ENCODE measurements at regions not wholly inside any gene's neighbourhood (a gene's known extent, or its start where the extent isn't known, plus 50 kb on each side); places are given as distances from the start of the nearest gene placed in this dataset.

DNA sequence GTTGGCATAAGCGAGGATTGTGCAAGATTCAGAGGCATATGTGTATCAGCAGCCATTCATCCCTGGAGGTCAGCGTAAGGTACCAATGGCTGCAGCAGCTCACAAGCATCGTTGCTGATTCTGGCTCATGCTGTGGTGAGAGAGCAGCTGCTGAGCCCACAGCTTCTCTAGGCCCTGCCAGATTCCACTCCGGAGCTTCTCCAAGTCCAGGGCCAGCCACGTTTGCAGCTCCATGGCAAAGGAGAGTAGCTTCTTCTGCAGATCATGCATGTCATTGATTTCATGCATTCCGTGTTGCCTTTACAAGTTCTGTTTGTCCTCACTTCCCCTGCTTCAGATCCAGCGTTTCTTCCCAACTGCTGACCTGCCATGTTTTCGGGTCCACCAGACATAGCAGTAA, 474.8 kb upstream of the ID4 start:
- WGBS, result 92% methylated on average over 8 of the region's 8 CpGs
- H3K27ac ChIP-seq (ENCODE audit: low read depth, low read length), result no peak overlapping the region

DNA sequence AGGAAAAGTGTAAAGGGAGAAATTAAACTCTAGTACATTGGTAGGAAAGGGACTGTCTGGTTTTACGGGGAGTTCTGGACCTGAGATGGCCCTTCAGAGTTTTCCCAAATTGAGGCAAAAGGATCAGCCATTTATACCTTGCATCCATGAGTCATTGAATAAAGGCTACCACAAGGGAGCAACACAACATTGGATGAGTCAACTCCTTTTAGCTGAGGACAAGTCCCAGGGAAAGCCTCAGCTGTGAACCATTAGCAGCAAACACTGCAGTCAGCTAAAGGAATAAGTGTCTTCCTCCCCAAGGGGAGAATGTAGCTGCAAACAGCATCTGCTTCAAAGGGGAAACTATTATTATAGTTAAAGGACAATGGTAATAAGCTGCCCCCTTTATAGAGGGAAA, 468.7 kb upstream of the ID4 start:
- no peaks in the 10 kb centered on the region for H3K36me3 ChIP-seq (ENCODE audit: insufficient read depth, low read length)
- H3K4me1 ChIP-seq (ENCODE audit: insufficient read depth, low read length), result peaks cover 30% of the 10 kb centered on the region
- WGBS, result 96% methylated on average over 1 of the region's 1 CpG
- H3K9ac ChIP-seq (ENCODE audit: low read depth, low read length), result no peak overlapping the region
- H3K4me3 ChIP-seq (ENCODE audit: low read length), result no peak overlapping the region
- no peaks in the 10 kb centered on the region for H3K9me3 ChIP-seq (ENCODE audit: insufficient read depth, low read depth, low read length)
- H3K27me3 ChIP-seq (ENCODE audit: insufficient read depth, low read length), result no peaks in the 10 kb centered on the region
- H3K27ac ChIP-seq (ENCODE audit: low read depth, low read length), result no peak overlapping the region

More for the DNA sequence above, 474.8 kb upstream of the ID4 start:
- no peaks in the 10 kb centered on the region for H3K9me3 ChIP-seq (ENCODE audit: insufficient read depth, low read depth, low read length)
- no peak overlapping the region for H3K9ac ChIP-seq (ENCODE audit: low read depth, low read length)
- H3K4me3 ChIP-seq (ENCODE audit: low read length), result no peak overlapping the region
- peaks cover under 1% of the 10 kb centered on the region; the same call in 1 of the 2 replicates for H3K4me1 ChIP-seq (ENCODE audit: insufficient read depth, low read length)
- no peaks in the 10 kb centered on the region for H3K36me3 ChIP-seq (ENCODE audit: insufficient read depth, low read length)
- no peaks in the 10 kb centered on the region for H3K27me3 ChIP-seq (ENCODE audit: insufficient read depth, low read length)

DNA sequence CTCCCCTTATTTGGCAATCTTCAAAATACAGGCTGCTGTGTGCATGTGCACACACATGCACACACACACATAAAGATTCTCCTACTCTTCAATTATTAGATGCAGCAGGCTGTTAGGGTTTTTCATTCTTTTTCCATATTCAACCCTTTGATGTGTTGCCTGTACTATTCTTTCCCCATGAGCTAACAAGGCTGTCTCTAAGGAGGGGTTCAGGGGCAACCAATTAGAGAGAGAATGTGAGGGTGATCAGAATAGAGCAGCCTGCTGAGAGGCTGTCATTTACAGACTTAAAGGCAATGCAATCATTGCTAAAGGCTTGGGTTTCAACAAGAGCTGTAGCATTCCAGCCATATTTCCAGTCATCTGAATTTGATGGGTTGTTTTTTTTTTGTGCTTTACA, 467.4 kb upstream of the ID4 start:
- peaks cover 30% of the 10 kb centered on the region for H3K4me1 ChIP-seq (ENCODE audit: insufficient read depth, low read length)
- no peaks in the 10 kb centered on the region for H3K9me3 ChIP-seq (ENCODE audit: insufficient read depth, low read depth, low read length)
- no peak overlapping the region for H3K4me3 ChIP-seq (ENCODE audit: low read length)
- no peaks in the 10 kb centered on the region for H3K36me3 ChIP-seq (ENCODE audit: insufficient read depth, low read length)
- H3K27me3 ChIP-seq (ENCODE audit: insufficient read depth, low read length), result no peaks in the 10 kb centered on the region
- no peak overlapping the region for H3K27ac ChIP-seq (ENCODE audit: low read depth, low read length)
- no peak overlapping the region for H3K9ac ChIP-seq (ENCODE audit: low read depth, low read length)

DNA sequence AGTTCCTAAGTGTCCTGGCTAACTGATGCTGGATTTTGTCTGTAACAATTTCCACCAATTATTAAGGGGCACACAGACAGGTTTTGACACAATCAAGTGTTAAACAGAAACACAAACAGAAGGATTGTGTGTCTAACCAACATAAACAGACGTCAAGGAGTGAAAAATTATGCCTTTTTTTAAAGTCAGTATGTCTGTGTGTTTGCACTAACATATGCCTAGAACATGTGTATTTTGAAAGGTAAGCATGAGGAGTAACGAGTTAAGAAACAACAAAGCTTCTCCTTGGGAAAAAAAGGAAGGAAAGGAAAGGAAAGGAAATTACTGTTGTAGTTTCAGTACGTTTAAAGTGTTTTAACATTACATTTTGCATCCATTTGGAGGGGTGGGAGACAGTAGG, 466.3 kb upstream of the ID4 start:
- Histone ChIP-seq H3K27me3 (ENCODE audit: insufficient read depth, low read length) (no peaks in the 10 kb centered on the region), H3K4me1 (ENCODE audit: insufficient read depth, low read length) (peaks cover 30% of the 10 kb centered on the region), H3K27ac (ENCODE audit: low read depth, low read length) (no peak overlapping the region), H3K4me3 (ENCODE audit: low read length) (no peak overlapping the region), H3K9ac (ENCODE audit: low read depth, low read length) (no peak overlapping the region), H3K9me3 (ENCODE audit: insufficient read depth, low read depth, low read length) (no peaks in the 10 kb centered on the region), H3K36me3 (ENCODE audit: insufficient read depth, low read length) (no peaks in the 10 kb centered on the region)
- 85% methylated on average over 3 of the region's 3 CpGs for whole genome bisulfite sequencing

DNA sequence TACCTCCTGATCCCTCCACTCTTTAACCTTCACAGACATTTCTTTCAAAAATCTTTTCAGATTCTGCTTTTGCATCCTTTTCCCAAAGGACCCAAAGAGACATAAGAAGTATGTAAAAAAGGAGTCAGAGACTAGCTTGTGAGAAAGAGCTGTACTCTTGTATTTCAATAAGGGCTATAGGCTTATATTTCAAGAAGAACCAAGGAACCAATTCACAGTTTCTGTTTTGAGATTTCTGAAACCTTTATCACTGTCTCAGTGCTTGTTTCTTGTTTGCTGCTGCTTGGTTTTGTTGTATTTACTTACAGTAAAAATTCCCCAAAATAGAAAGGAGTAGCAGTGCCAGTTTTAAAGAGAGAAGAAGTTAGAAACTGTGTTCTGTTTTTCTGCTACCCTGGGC, 461.6 kb upstream of the ID4 start:
- H3K4me3 ChIP-seq (ENCODE audit: low read length), result no peak overlapping the region
- H3K9ac ChIP-seq (ENCODE audit: low read depth, low read length), result no peak overlapping the region
- no peaks in the 10 kb centered on the region for H3K27me3 ChIP-seq (ENCODE audit: insufficient read depth, low read length)
- H3K9me3 ChIP-seq (ENCODE audit: insufficient read depth, low read depth, low read length), result no peaks in the 10 kb centered on the region
- H3K4me1 ChIP-seq (ENCODE audit: insufficient read depth, low read length), result peaks cover 12% of the 10 kb centered on the region
- no peak overlapping the region for H3K27ac ChIP-seq (ENCODE audit: low read depth, low read length)
- H3K36me3 ChIP-seq (ENCODE audit: insufficient read depth, low read length), result no peaks in the 10 kb centered on the region

DNA sequence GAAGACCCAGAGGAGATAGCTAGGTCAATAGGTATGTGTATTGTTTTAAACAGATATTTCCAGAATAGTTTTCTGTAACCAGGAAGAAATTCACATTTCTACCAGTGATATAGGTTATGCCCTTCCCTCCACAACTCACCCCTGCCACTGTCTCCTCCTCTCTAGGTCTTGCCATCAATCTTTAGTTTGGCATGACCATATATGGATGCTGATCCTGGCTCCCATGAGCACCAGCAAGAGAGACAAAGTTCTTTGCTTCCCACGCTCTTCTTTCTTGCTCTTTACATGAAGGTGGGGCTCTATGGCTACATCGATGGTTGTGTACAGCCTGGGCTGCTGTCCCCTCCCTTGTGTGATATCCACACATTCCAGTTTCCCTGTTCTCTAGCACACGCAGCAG, 459.4 kb upstream of the ID4 start:
- Histone ChIP-seq H3K27me3 (ENCODE audit: insufficient read depth, low read length) (no peaks in the 10 kb centered on the region), H3K9me3 (ENCODE audit: insufficient read depth, low read depth, low read length) (no peaks in the 10 kb centered on the region), H3K9ac (ENCODE audit: low read depth, low read length) (no peak overlapping the region), H3K36me3 (ENCODE audit: insufficient read depth, low read length) (no peaks in the 10 kb centered on the region), H3K27ac (ENCODE audit: low read depth, low read length) (no peak overlapping the region), H3K4me1 (ENCODE audit: insufficient read depth, low read length) (0 out of 2 replicates have a peak, but pooled peaks cover 3% of the 10 kb centered on the region), H3K4me3 (ENCODE audit: low read length) (no peak overlapping the region)
- 88% methylated on average over 3 of the region's 3 CpGs for WGBS

DNA sequence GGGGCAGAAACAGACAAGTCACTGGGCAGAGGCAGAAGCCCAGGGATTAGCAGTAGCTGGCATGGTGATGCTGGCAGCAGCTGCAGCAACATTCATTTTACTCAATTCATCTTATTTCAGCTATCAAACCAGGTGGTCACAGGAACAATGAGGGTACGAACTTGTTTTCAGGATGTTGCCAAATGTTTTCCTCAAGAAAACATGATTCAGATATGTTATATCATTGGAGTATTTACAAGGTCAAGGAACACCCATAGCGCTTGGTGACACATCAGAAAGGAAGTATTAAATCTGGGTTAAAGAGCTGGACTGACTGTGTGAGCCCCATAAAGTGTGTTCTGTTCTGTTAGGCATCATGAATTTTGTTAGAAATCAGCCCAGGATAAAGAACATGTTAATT, 456.9 kb upstream of the ID4 start:
- Histone ChIP-seq H3K36me3 (ENCODE audit: insufficient read depth, low read length) (no peaks in the 10 kb centered on the region), H3K27me3 (ENCODE audit: insufficient read depth, low read length) (no peaks in the 10 kb centered on the region), H3K9me3 (ENCODE audit: insufficient read depth, low read depth, low read length) (peaks cover 3% of the 10 kb centered on the region; the same call in 1 of the 2 replicates), H3K4me1 (ENCODE audit: insufficient read depth, low read length) (0 out of 2 replicates have a peak, but pooled peaks cover 3% of the 10 kb centered on the region), H3K4me3 (ENCODE audit: low read length) (no peak overlapping the region), H3K9ac (ENCODE audit: low read depth, low read length) (no peak overlapping the region), H3K27ac (ENCODE audit: low read depth, low read length) (no peak overlapping the region)
- WGBS, result 97% methylated on average over 2 of the region's 2 CpGs

DNA sequence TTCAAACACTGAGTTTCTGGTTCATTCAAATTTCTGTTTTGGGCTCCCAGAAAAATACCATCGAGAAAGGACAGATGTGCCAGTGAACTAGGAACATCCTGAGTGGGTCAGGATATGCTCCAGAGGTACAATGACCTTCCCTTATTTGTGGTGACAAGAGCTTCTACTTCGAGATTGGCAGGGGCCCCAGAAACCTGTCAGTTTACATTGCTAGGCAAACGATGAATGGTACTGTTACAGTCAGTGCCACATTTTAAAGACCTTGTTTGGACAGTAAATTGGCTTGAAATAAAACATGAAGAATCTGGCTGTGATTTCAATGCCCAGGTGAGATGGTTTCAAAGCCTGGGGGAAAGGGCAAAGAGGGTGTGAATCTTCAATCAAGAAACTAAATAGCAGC, 454.5 kb upstream of the ID4 start:
- 93% methylated on average over 3 of the region's 3 CpGs for WGBS
- H3K4me3 ChIP-seq (ENCODE audit: low read length), result no peak overlapping the region

DNA sequence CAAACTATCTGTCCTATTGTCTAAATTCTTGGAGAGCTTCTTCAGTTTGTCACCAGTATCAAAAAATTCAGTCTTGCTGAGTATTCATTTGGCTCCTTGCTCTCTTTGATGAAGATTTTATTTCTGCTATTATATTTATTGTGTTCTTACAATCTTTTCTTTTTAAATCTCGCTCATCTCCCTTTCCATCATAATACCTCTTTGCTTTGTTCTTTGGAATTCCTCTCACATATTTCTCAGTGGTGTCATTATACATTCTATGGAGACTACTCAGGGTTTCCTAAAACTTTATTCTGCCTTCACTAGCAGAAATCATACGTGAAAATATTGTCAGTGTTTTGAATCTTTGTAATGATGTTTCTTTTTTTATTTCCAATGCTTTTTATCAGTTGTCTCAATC, 445.2 kb upstream of the ID4 start:
- Histone ChIP-seq H3K9ac (ENCODE audit: low read depth, low read length) (no peak overlapping the region), H3K27ac (ENCODE audit: low read depth, low read length) (no peak overlapping the region), H3K9me3 (ENCODE audit: insufficient read depth, low read depth, low read length) (no peaks in the 10 kb centered on the region), H3K4me3 (ENCODE audit: low read length) (no peak overlapping the region), H3K27me3 (ENCODE audit: insufficient read depth, low read length) (no peaks in the 10 kb centered on the region), H3K4me1 (ENCODE audit: insufficient read depth, low read length) (no peaks in the 10 kb centered on the region), H3K36me3 (ENCODE audit: insufficient read depth, low read length) (no peaks in the 10 kb centered on the region)
- WGBS, result no CpG with 5 or more reads among the region's 2 CpGs

More for the DNA sequence above, 454.5 kb upstream of the ID4 start:
- H3K27me3 ChIP-seq (ENCODE audit: insufficient read depth, low read length), result no peaks in the 10 kb centered on the region
- H3K4me1 ChIP-seq (ENCODE audit: insufficient read depth, low read length), result 0 out of 2 replicates have a peak, but pooled peaks cover 3% of the 10 kb centered on the region
- H3K27ac ChIP-seq (ENCODE audit: low read depth, low read length), result no peak overlapping the region
- no peak overlapping the region for H3K9ac ChIP-seq (ENCODE audit: low read depth, low read length)
- no peaks in the 10 kb centered on the region for H3K36me3 ChIP-seq (ENCODE audit: insufficient read depth, low read length)
- H3K9me3 ChIP-seq (ENCODE audit: insufficient read depth, low read depth, low read length), result peaks cover 3% of the 10 kb centered on the region; the same call in 1 of the 2 replicates

DNA sequence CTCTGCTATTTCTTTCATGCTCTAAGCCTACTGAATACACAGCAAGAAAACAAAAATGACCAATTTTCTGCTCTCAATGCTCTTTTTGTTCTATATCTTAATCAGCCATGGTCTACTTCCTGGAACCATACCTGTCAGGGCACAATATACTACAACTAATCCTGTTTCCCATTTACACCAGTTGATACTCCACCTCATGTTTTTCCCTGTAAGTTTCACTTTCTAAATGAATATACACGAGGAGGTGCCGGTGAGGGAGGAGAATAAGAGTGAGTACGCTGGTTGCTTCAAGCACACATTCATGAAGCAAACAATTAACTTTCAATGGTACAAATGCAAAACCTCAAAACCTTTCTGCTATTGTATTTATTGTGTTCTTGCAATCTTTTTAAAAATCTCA, 443.1 kb upstream of the ID4 start:
- Histone ChIP-seq H3K27ac (ENCODE audit: low read depth, low read length) (no peak overlapping the region), H3K9ac (ENCODE audit: low read depth, low read length) (no peak overlapping the region), H3K36me3 (ENCODE audit: insufficient read depth, low read length) (no peaks in the 10 kb centered on the region), H3K4me1 (ENCODE audit: insufficient read depth, low read length) (no peaks in the 10 kb centered on the region), H3K4me3 (ENCODE audit: low read length) (no peak overlapping the region), H3K9me3 (ENCODE audit: insufficient read depth, low read depth, low read length) (no peaks in the 10 kb centered on the region), H3K27me3 (ENCODE audit: insufficient read depth, low read length) (no peaks in the 10 kb centered on the region)
- WGBS, result 94% methylated on average over 3 of the region's 3 CpGs

DNA sequence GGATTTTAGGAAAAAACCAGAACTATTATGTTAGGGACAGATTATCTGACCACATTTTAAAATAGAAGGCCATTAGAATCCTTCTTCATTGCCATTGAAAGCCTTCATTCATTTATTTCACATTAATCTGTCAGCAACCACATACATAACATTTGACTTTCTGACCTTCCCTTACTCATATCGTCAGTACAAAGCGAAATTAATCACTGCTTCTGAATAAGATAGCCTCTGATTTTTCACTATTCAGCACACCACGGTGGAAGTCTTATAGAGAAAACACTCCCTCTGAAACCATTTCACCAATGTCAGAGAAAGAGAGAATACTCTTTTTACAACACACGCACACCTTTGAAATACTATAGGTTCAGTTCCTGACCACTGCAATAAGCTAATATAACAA, 442.5 kb upstream of the ID4 start:
- Histone ChIP-seq H3K4me3 (ENCODE audit: low read length) (no peak overlapping the region), H3K36me3 (ENCODE audit: insufficient read depth, low read length) (no peaks in the 10 kb centered on the region), H3K9me3 (ENCODE audit: insufficient read depth, low read depth, low read length) (no peaks in the 10 kb centered on the region), H3K4me1 (ENCODE audit: insufficient read depth, low read length) (no peaks in the 10 kb centered on the region), H3K27ac (ENCODE audit: low read depth, low read length) (no peak overlapping the region), H3K9ac (ENCODE audit: low read depth, low read length) (no peak overlapping the region), H3K27me3 (ENCODE audit: insufficient read depth, low read length) (no peaks in the 10 kb centered on the region)
- WGBS, result 86% methylated on average over 4 of the region's 4 CpGs

DNA sequence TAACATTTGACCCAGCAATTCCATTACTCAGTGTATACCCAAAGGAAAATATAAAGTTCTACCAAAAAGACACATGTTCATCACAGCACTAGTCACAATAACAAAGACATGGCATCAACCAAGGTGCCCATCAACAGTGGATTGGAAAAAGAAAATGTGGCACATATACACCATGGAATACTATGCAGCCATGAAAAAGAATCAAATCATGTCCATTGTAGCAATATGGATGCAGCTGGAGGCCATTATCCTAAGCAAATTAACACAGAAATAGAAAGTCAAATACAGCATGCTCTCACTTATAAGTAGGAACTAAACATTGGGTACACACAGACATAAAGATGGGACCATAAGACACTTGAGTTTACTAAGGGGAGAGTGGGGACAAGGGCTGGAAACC, 441.9 kb upstream of the ID4 start:
- H3K4me3 ChIP-seq (ENCODE audit: low read length), result no peak overlapping the region
- no peak overlapping the region for H3K9ac ChIP-seq (ENCODE audit: low read depth, low read length)
- H3K27ac ChIP-seq (ENCODE audit: low read depth, low read length), result no peak overlapping the region
- no peaks in the 10 kb centered on the region for H3K9me3 ChIP-seq (ENCODE audit: insufficient read depth, low read depth, low read length)
- H3K36me3 ChIP-seq (ENCODE audit: insufficient read depth, low read length), result no peaks in the 10 kb centered on the region
- no peaks in the 10 kb centered on the region for H3K4me1 ChIP-seq (ENCODE audit: insufficient read depth, low read length)
- H3K27me3 ChIP-seq (ENCODE audit: insufficient read depth, low read length), result no peaks in the 10 kb centered on the region

Measured in HUES64 (cell line).